Liver (tissue), 8 donors: ENCODE measurements at regions not wholly inside any gene's neighbourhood (a gene's known extent, or its start where the extent isn't known, plus 50 kb on each side); places are given as distances from the start of the nearest gene placed in this dataset.

Experiments used
- DNase-seq: peaks from one replicate; pipeline ENCODE4 v3.0.0-alpha.2; 2017; ENCODE audit warnings: low spot score
- H3K27ac ChIP-seq, 2 donors: one replicate each; pipeline ENCODE4 v1.7.0; 2013; ENCODE audit warnings: inconsistent platforms in 2 of 2, low read length in 2 of 2, control low read depth in 1 of 2, low read depth in 1 of 2, mild to moderate bottlenecking in 1 of 2
- H3K27me3 ChIP-seq, 4 donors: one replicate each; pipeline versions ENCODE4 v1.6.1 to v1.7.0; 2013; ENCODE audit warnings: low read length in 3 of 4, inconsistent platforms in 1 of 4, mild to moderate bottlenecking in 1 of 4, moderate library complexity in 1 of 4; ENCODE audit not compliant: control insufficient read depth in 4 of 4, insufficient read depth in 4 of 4
- H3K36me3 ChIP-seq, 4 donors: one replicate each; pipeline versions ENCODE4 v1.6.1 to v1.7.0; 2013; ENCODE audit warnings: low read length in 3 of 4, mild to moderate bottlenecking in 3 of 4, low read depth in 1 of 4, moderate library complexity in 1 of 4; ENCODE audit not compliant: control insufficient read depth in 4 of 4, insufficient read depth in 3 of 4
- H3K4me1 ChIP-seq, 4 donors: one replicate each; pipeline versions ENCODE4 v1.6.1 to v1.7.0; 2013; ENCODE audit warnings: low read length in 3 of 4, mild to moderate bottlenecking in 3 of 4, moderate library complexity in 1 of 4; ENCODE audit not compliant: control insufficient read depth in 4 of 4, insufficient read depth in 4 of 4
- H3K4me3 ChIP-seq, 3 donors: one replicate each; pipeline versions ENCODE4 v1.6.1 to v1.7.0; 2013; ENCODE audit warnings: low read length in 3 of 3, control low read depth in 1 of 3, low read depth in 1 of 3, mild to moderate bottlenecking in 1 of 3
- H3K9ac ChIP-seq, 2 donors: one replicate each; pipeline ENCODE4 v1.7.0; 2013; ENCODE audit warnings: low read length in 2 of 2, mild to moderate bottlenecking in 2 of 2, moderate library complexity in 2 of 2, control low read depth in 1 of 2, low read depth in 1 of 2
- H3K9me3 ChIP-seq, 4 donors: one replicate each; pipeline versions ENCODE4 v1.6.1 to v1.7.0; 2013; ENCODE audit warnings: low read length in 3 of 4; ENCODE audit not compliant: control insufficient read depth in 4 of 4
- ATF3 ChIP-seq: IDR thresholded peaks from 2 replicates; pipeline ENCODE4 v1.6.1; 2016; ENCODE audit warnings: antibody characterized with exemption
- CTCF ChIP-seq: fragments of 150-350 bp; IDR thresholded peaks from 2 replicates; pipeline ENCODE4 v1.5.1; 2017; ENCODE audit warnings: improper control_type of control experiment, low read depth, low read length; ENCODE audit not compliant: missing input control
- EGR1 ChIP-seq, 2 donors: IDR thresholded peaks; 2 replicates each; pipeline ENCODE4 v1.6.1; 2016 to 2018; ENCODE audit warnings: antibody characterized with exemption in 2 of 2, low read depth in 2 of 2
- FOXA1 ChIP-seq: IDR thresholded peaks from 2 replicates; pipeline ENCODE4 v1.6.1; 2016; ENCODE audit warnings: antibody characterized with exemption
- FOXA2 ChIP-seq: IDR thresholded peaks from 2 replicates; pipeline ENCODE4 v1.6.1; 2016; ENCODE audit warnings: antibody characterized with exemption
- GABPA ChIP-seq, 2 donors: IDR thresholded peaks in 1 of 2; conservative IDR thresholded peaks in 1 of 2; 2 replicates each; pipeline ENCODE4 v1.6.1; 2016; ENCODE audit warnings: antibody characterized with exemption in 2 of 2, mild to moderate bottlenecking in 1 of 2, moderate library complexity in 1 of 2
- HNF4A ChIP-seq, 2 donors: conservative IDR thresholded peaks; 2 replicates each; pipeline ENCODE4 v1.6.1; 2016; ENCODE audit warnings: antibody characterized with exemption in 2 of 2, mild to moderate bottlenecking in 2 of 2
- HNF4G ChIP-seq: IDR thresholded peaks from 2 replicates; pipeline ENCODE4 v1.6.1; 2016; ENCODE audit warnings: antibody characterized with exemption
- JUND ChIP-seq, 2 donors: IDR thresholded peaks; 2 replicates each; pipeline ENCODE4 v1.6.1; 2016; ENCODE audit warnings: antibody characterized with exemption in 2 of 2
- MAX ChIP-seq: IDR thresholded peaks from 2 replicates; pipeline ENCODE4 v1.6.1; 2016; ENCODE audit warnings: antibody characterized with exemption
- NR2F2 ChIP-seq: IDR thresholded peaks from 2 replicates; pipeline ENCODE4 v1.6.1; 2016; ENCODE audit warnings: antibody characterized with exemption
- RAD21 ChIP-seq, 2 donors: IDR thresholded peaks; 2 replicates each; pipeline ENCODE4 v1.6.1; 2016; ENCODE audit warnings: antibody characterized with exemption in 2 of 2, mild to moderate bottlenecking in 2 of 2
- REST ChIP-seq: IDR thresholded peaks from 2 replicates; pipeline ENCODE4 v1.6.1; 2016; ENCODE audit warnings: antibody characterized with exemption, mild to moderate bottlenecking
- RXRA ChIP-seq, 2 donors: IDR thresholded peaks; 2 replicates each; pipeline ENCODE4 v1.6.1; 2017 to 2018; ENCODE audit warnings: antibody characterized with exemption in 2 of 2, mild to moderate bottlenecking in 1 of 2
- SP1 ChIP-seq: IDR thresholded peaks from 2 replicates; pipeline ENCODE4 v1.6.1; 2018; ENCODE audit warnings: antibody characterized with exemption, mild to moderate bottlenecking
- TAF1 ChIP-seq: conservative IDR thresholded peaks from 2 replicates; pipeline ENCODE4 v1.6.1; 2016; ENCODE audit warnings: antibody characterized with exemption, mild to moderate bottlenecking
- YY1 ChIP-seq: IDR thresholded peaks from 2 replicates; pipeline ENCODE4 v1.6.1; 2016; ENCODE audit warnings: antibody characterized with exemption, mild to moderate bottlenecking
- WGBS: extraction: QIAGEN DNeasy Blood & Tissue Kit; methylation state at CpG from one replicate; pipeline ENCODE4 v1.1.7; 2013; 5-methylcytosine and 5-hydroxymethylcytosine counted together
- donor health status: healthy.
- donor health status: healthy.
- donor health status: healthy.
- donor health status: healthy.
- donor health status: healthy.

- 96% methylated on average over 6 of the region's 6 CpGs for WGBS
- no peak for DNase-seq
- peaks cover 9 to 13% (median 10%) of the 10 kb centered on the region in 4 donors for H3K4me1 ChIP-seq
- no peak for TF ChIP-seq TAF1
- no peak for TF ChIP-seq RXRA (IDR thresholded peaks at IDR 0.05)
- TF ChIP-seq HNF4A (conservative IDR thresholded peaks at IDR 0.05): no peak
- no peak for TF ChIP-seq FOXA2
- TF ChIP-seq ATF3: no peak
- no peak for TF ChIP-seq SP1
- TF ChIP-seq MAX: no peak
- TF ChIP-seq JUND (IDR thresholded peaks at IDR 0.05): no peak
- TF ChIP-seq NR2F2: no peak
- TF ChIP-seq CTCF: no peak
- TF ChIP-seq YY1: no peak
- no peak for TF ChIP-seq GABPA (IDR thresholded peaks at IDR 0.05 in 1 of 2, conservative IDR thresholded peaks at IDR 0.05 in 1 of 2)
- no peak for TF ChIP-seq EGR1 (IDR thresholded peaks at IDR 0.05; ENCODE audit: low read depth in 2 of 2)
- TF ChIP-seq FOXA1: no peak
- TF ChIP-seq REST: no peak
- no peak overlapping the region for H3K9ac ChIP-seq
- H3K9me3 ChIP-seq: no peaks in the 10 kb centered on the region
- H3K36me3 ChIP-seq: peaks cover 0 to 2% (median 0%) of the 10 kb centered on the region in 4 donors
- no peaks in the 10 kb centered on the region for H3K27me3 ChIP-seq
- H3K4me3 ChIP-seq: no peak overlapping the region
- H3K27ac ChIP-seq: no peak overlapping the region
Observed at GRCh38 chr2:134144081-134144596, 109.7 kb upstream of the MGAT5 start.

- TF ChIP-seq YY1 (no peak), RAD21 (IDR thresholded peaks at IDR 0.05) (no peak), SP1 (no peak), REST (no peak), TAF1 (no peak), CTCF (no peak), RXRA (IDR thresholded peaks at IDR 0.05) (no peak), GABPA (IDR thresholded peaks at IDR 0.05 in 1 of 2, conservative IDR thresholded peaks at IDR 0.05 in 1 of 2) (no peak), EGR1 (IDR thresholded peaks at IDR 0.05; ENCODE audit: low read depth in 2 of 2) (no peak), HNF4G (no peak)
- Histone ChIP-seq H3K9ac (no peak overlapping the region), H3K27me3 (no peaks in the 10 kb centered on the region), H3K27ac (no peak overlapping the region), H3K4me1 (peaks cover 5 to 8% (median 8%) of the 10 kb centered on the region in 4 donors), H3K36me3 (peaks cover 0 to 2% (median 0%) of the 10 kb centered on the region in 4 donors), H3K9me3 (no peaks in the 10 kb centered on the region), H3K4me3 (no peak overlapping the region)
- DNase-seq: no peak
- WGBS: 95% methylated on average over 4 of the region's 4 CpGs
Observed at GRCh38 chr2:134144651-134145050, 109.2 kb upstream of the MGAT5 start.
